ENCODE measurements at regions not wholly inside any gene's neighbourhood (a gene's known extent, or its start where the extent isn't known, plus 50 kb on each side); places are given as distances from the start of the nearest gene placed in this dataset.
"Not testable (repeated sequence)": the region's sequence is repeated elsewhere in the genome, so short reads cannot be mapped to it uniquely, and the experiment has no call there.

- in situ Hi-C loops (cut with HindIII; ENCODE audit: low pct_ligation_motif_present, low sequenced_read_pairs); H3K4me3 ChIP-seq (ENCODE audit: low read depth, low read length); H3K36me3 ChIP-seq (replicated peaks); H3K27me3 ChIP-seq (replicated peaks); H3K27ac ChIP-seq: not testable (repeated sequence)
- peak; percentile 83 for DNase-seq
Observed at GRCh38 chr16:46390660-46391462, 230.3 kb downstream of the SHCBP1 start.

DNA sequence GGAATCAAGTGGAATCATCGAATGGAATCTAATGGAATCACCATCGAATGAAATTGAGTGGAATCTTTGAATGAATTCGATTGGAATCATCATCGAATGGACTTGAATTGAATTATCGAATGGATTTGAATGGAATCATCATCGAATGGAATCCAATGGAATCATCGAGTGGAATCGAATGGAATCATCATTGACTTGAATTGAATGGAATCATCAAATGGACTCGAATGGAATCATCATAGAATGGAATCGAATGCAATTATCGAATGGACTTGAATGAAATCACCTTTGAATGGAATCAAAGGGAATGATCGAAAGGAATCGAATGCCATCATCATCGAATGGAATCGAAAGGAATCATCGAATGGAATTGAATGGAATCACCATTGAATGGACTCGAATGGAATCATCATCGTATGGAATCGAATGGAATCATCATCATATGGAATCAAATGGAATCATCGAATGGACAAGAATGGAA lies 231.6 kb downstream of the SHCBP1 start:
- in situ Hi-C loops (cut with HindIII; ENCODE audit: low pct_ligation_motif_present, low sequenced_read_pairs); H3K4me3 ChIP-seq (ENCODE audit: low read depth, low read length); H3K36me3 ChIP-seq (replicated peaks); H3K27me3 ChIP-seq (replicated peaks); H3K27ac ChIP-seq: not testable (repeated sequence)
- DNase-seq = peak; percentile 98

- H3K27ac ChIP-seq; DNase-seq; in situ Hi-C loops (cut with HindIII; ENCODE audit: low pct_ligation_motif_present, low sequenced_read_pairs); H3K27me3 ChIP-seq (replicated peaks); H3K36me3 ChIP-seq (replicated peaks); H3K4me3 ChIP-seq (ENCODE audit: low read depth, low read length): not testable (repeated sequence)
Observed at GRCh38 chr16:46388939-46389491, 232.2 kb downstream of the SHCBP1 start.

- H3K27me3 ChIP-seq (replicated peaks); H3K4me3 ChIP-seq (ENCODE audit: low read depth, low read length); DNase-seq; H3K36me3 ChIP-seq (replicated peaks); H3K27ac ChIP-seq; in situ Hi-C loops (cut with HindIII; ENCODE audit: low pct_ligation_motif_present, low sequenced_read_pairs): not testable (repeated sequence)
Observed at GRCh38 chr16:46388354-46388753, 232.8 kb downstream of the SHCBP1 start.

- DNase-seq = peak; percentile 97
- H3K27me3 ChIP-seq (replicated peaks); H3K27ac ChIP-seq; in situ Hi-C loops (cut with HindIII; ENCODE audit: low pct_ligation_motif_present, low sequenced_read_pairs); H3K36me3 ChIP-seq (replicated peaks); H3K4me3 ChIP-seq (ENCODE audit: low read depth, low read length): not testable (repeated sequence)
Observed at GRCh38 chr16:46387720-46388119, 233.5 kb downstream of the SHCBP1 start.

GRCh38 chr16:46386805-46387620 lies 234.2 kb downstream of the SHCBP1 start:
- peak; percentile 65 for DNase-seq
- H3K27ac ChIP-seq; in situ Hi-C loops (cut with HindIII; ENCODE audit: low pct_ligation_motif_present, low sequenced_read_pairs); H3K36me3 ChIP-seq (replicated peaks); H3K27me3 ChIP-seq (replicated peaks); H3K4me3 ChIP-seq (ENCODE audit: low read depth, low read length): not testable (repeated sequence)

- H3K4me3 ChIP-seq (ENCODE audit: low read depth, low read length); H3K36me3 ChIP-seq (replicated peaks); H3K27ac ChIP-seq; in situ Hi-C loops (cut with HindIII; ENCODE audit: low pct_ligation_motif_present, low sequenced_read_pairs); H3K27me3 ChIP-seq (replicated peaks): not testable (repeated sequence)
- DNase-seq = peak; percentile 37
Observed at GRCh38 chr16:46386110-46386771, 234.9 kb downstream of the SHCBP1 start.

GRCh38 chr16:46384285-46385061 lies 236.7 kb downstream of the SHCBP1 start:
- H3K27ac ChIP-seq; H3K36me3 ChIP-seq (replicated peaks); in situ Hi-C loops (cut with HindIII; ENCODE audit: low pct_ligation_motif_present, low sequenced_read_pairs); H3K27me3 ChIP-seq (replicated peaks); H3K4me3 ChIP-seq (ENCODE audit: low read depth, low read length): not testable (repeated sequence)
- peak; percentile 42 for DNase-seq

DNA sequence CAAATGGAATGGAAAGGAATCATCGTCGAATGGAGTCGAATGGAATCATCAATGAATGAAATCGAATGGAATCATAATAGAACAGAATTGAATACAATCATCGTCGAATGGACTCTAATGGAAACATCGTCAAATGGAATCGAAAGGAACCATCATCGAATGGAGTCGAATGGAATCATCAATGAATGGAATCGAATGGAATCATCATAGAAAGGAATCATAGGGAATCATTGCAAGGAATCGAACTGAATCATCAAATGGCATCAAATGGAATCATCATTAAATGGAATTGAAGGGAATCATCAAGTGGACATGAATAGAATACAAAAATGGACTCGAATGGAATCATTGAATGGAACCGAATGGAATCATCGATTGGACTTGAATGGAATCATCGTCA lies 237.6 kb downstream of the SHCBP1 start:
- H3K27ac ChIP-seq; DNase-seq; H3K4me3 ChIP-seq (ENCODE audit: low read depth, low read length); H3K36me3 ChIP-seq (replicated peaks); in situ Hi-C loops (cut with HindIII; ENCODE audit: low pct_ligation_motif_present, low sequenced_read_pairs); H3K27me3 ChIP-seq (replicated peaks): not testable (repeated sequence)

DNA sequence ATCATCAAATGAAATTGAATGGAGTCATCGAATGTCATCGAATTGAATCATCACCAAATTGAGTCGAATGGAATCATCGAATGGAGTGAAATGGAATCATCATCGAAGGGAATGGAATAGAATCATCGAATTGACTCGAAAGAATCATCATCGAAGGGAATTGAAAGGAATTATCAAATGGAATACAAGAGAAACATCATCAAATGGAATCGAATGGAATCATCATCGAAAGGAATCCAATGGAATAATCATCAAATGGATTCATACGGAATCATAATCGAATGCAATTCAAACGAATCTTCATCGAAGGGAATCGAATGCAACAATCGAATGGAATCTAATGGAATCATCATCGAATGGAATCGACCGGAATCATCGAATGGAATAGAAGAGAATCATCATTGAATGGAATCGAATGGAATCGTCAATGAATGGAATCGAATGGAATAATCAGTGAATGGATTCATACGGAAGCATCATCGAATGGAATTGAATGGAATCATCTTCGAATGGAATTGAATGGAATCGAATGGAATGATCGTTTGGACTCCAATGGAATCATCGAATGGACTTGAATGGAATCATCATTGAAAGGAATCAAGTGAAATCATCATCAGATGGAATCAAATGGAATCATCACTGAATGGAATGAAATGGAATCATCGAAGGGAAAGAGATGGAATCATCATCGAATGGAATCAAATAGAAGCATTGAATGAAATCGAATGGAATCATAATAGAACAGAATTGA lies 238.2 kb downstream of the SHCBP1 start:
- H3K27ac ChIP-seq; H3K4me3 ChIP-seq (ENCODE audit: low read depth, low read length); in situ Hi-C loops (cut with HindIII; ENCODE audit: low pct_ligation_motif_present, low sequenced_read_pairs); H3K27me3 ChIP-seq (replicated peaks); H3K36me3 ChIP-seq (replicated peaks): not testable (repeated sequence)
- DNase-seq = peak; percentile 12

DNA sequence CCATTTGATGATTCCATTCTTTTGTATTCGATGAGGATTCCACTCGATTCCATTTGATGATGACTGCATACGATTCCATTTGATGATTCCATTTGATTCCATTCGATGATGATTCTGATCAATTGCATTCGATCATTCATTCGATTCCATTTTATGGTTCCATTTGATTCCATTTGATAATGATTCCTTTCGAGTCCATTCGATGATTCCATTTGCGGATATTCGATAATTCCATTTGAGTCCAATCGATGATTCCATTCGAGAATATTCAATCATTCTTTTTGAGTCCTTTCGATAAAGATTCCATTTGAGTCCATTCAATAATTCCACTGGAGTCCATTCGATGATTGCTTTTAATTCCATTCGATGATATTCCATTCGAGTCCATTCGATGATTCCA lies 239.1 kb downstream of the SHCBP1 start:
- H3K27me3 ChIP-seq (replicated peaks); H3K4me3 ChIP-seq (ENCODE audit: low read depth, low read length); H3K36me3 ChIP-seq (replicated peaks); H3K27ac ChIP-seq; in situ Hi-C loops (cut with HindIII; ENCODE audit: low pct_ligation_motif_present, low sequenced_read_pairs); DNase-seq: not testable (repeated sequence)

DNA sequence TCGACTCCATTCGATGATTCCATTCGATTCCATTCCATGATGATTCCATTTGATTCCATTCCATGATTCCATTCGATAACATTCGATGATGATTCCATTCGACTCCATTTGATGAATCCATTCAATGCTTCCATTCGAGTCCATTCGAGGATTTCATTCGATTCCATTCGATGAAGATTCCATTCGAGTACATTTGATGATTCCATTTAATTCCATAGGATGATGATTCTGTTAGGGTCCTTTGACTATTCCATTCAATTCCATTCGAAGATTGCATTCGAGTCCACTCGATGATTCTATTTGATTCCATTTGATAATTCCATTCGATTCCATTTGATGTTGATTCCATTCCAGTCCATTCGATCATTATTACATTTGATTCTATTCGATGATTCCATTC lies 239.8 kb downstream of the SHCBP1 start:
- H3K27ac ChIP-seq; in situ Hi-C loops (cut with HindIII; ENCODE audit: low pct_ligation_motif_present, low sequenced_read_pairs); H3K4me3 ChIP-seq (ENCODE audit: low read depth, low read length); H3K27me3 ChIP-seq (replicated peaks); DNase-seq; H3K36me3 ChIP-seq (replicated peaks): not testable (repeated sequence)

Data from brain microvascular endothelial cell (primary cell).